Uterus (tissue), 3 donors: ENCODE measurements at regions not wholly inside any gene's neighbourhood (a gene's known extent, or its start where the extent isn't known, plus 50 kb on each side); places are given as distances from the start of the nearest gene placed in this dataset.

Experiments used
- DNase-seq, 2 donors: peaks; one replicate each; pipeline ENCODE4 v3.0.0-alpha.2; 2019 to 2020
- H3K27ac ChIP-seq, 2 donors: fragments of 200-600 bp; sonication (generic); 1 replicate in 1 of 2; 2 replicates in 1 of 2; pipeline ENCODE4 v1.5.1; 2016 to 2018
- H3K27me3 ChIP-seq, 2 donors: fragments of 200-600 bp; sonication (generic); one replicate each; pipeline ENCODE4 v1.5.1; 2018 to 2019; ENCODE audit warnings: control low read depth in 1 of 2
- H3K36me3 ChIP-seq, 2 donors: fragments of 200-600 bp; sonication (generic); one replicate each; pipeline ENCODE4 v1.5.1; 2019; ENCODE audit warnings: control low read depth in 1 of 2
- H3K4me1 ChIP-seq, 2 donors: fragments of 200-600 bp; sonication (generic); one replicate each; pipeline ENCODE4 v1.5.1; 2018 to 2019; ENCODE audit warnings: control low read depth in 1 of 2
- H3K4me3 ChIP-seq, 2 donors: fragments of 200-600 bp; sonication (generic); 1 replicate in 1 of 2; 2 replicates in 1 of 2; pipeline ENCODE4 v1.5.1; 2018 to 2019; ENCODE audit warnings: mild to moderate bottlenecking in 1 of 2
- H3K9me3 ChIP-seq, 2 donors: fragments of 200-600 bp; sonication (generic); one replicate each; pipeline ENCODE4 v1.5.1; 2019; ENCODE audit warnings: control low read depth in 1 of 2
- POLR2A ChIP-seq, 2 donors: fragments of 450-650 bp; IDR thresholded peaks; one replicate each; pipeline ENCODE4 v1.6.1; 2016; ENCODE audit warnings: antibody characterized with exemption in 2 of 2, mild to moderate bottlenecking in 1 of 2, moderate library complexity in 1 of 2
- intact Hi-C: fragments of 100-400 bp; cut with DNase I; formaldehyde crosslinking; loops from one replicate; pipeline ENCODE4 v1.15.1; 2023; ENCODE audit warnings: low total_unique reads
- TF ChIP-seq, protein P1 (sequence below), 4 experiments: fragments of 200-600 bp in 2 of 4; fragments of 450-650 bp in 2 of 4; sonication (generic) in 2 of 4; IDR thresholded peaks; one replicate each; pipeline ENCODE4 v1.5.1; 2016 to 2019; ENCODE audit warnings: antibody characterized with exemption in 4 of 4, mild to moderate bottlenecking in 2 of 4, moderate library complexity in 1 of 4
- donor health status: DM: yes; HTN: yes; CAD: no.

DNA sequence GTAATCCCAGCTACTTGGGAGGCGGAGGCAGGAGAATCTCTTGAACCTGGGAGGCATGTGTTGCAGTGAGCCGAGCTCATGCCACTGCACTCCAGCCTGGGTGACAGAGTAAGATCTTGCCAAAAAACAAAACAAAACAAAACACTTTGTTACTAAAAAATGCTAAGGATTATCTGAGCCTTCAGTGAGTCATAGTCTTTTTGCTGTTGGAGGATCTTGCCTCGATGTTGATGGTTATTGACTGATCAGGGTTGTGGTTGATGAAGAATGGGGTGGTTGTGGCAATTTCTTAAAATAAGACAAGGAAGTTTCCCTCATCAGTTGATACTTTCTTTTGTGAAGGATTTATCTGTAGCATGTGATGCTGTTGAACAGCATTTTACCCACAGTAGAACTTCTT is 196.8 kb upstream of the HDDC2 start:
- no peak for DNase-seq
- Histone ChIP-seq H3K27ac (no peak overlapping the region), H3K36me3 (no peaks in the 10 kb centered on the region), H3K4me1 (no peaks in the 10 kb centered on the region), H3K4me3 (no peak overlapping the region), H3K9me3 (no peaks in the 10 kb centered on the region), H3K27me3 (no peaks in the 10 kb centered on the region)
- intact Hi-C loops: no loop called here
- TF ChIP-seq POLR2A (IDR thresholded peaks at IDR 0.05): no peak
- TF ChIP-seq, protein P1, sequence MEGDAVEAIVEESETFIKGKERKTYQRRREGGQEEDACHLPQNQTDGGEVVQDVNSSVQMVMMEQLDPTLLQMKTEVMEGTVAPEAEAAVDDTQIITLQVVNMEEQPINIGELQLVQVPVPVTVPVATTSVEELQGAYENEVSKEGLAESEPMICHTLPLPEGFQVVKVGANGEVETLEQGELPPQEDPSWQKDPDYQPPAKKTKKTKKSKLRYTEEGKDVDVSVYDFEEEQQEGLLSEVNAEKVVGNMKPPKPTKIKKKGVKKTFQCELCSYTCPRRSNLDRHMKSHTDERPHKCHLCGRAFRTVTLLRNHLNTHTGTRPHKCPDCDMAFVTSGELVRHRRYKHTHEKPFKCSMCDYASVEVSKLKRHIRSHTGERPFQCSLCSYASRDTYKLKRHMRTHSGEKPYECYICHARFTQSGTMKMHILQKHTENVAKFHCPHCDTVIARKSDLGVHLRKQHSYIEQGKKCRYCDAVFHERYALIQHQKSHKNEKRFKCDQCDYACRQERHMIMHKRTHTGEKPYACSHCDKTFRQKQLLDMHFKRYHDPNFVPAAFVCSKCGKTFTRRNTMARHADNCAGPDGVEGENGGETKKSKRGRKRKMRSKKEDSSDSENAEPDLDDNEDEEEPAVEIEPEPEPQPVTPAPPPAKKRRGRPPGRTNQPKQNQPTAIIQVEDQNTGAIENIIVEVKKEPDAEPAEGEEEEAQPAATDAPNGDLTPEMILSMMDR (IDR thresholded peaks at IDR 0.05): no peak

DNA sequence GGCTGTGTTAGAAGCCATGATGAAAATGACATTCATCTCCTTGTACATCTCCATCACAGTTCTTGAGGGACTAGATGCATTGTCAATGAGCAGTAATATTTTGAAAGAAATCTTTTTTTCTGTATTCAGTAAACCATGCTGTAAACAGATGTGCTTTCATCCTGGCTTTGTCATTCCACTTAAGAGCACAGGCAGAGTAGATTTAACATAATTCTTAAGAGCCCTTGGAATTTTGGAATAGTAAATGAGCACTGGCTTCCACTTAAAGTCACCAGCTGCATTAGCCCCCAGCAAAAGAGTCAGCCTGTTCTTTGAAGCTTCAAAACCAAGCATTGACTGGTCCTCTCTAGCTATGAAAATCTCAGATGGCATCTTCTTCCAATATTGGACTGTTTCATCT is 197.8 kb upstream of the HDDC2 start:
- H3K27me3 ChIP-seq: no peaks in the 10 kb centered on the region
- intact Hi-C loops: no loop called here
- H3K9me3 ChIP-seq: no peaks in the 10 kb centered on the region
- no peak overlapping the region for H3K27ac ChIP-seq
- no peak overlapping the region for H3K4me3 ChIP-seq
- no peaks in the 10 kb centered on the region for H3K4me1 ChIP-seq
- H3K36me3 ChIP-seq: no peaks in the 10 kb centered on the region
- DNase-seq: no peak
- TF ChIP-seq, protein P1 (IDR thresholded peaks at IDR 0.05): no peak
- no peak for TF ChIP-seq POLR2A (IDR thresholded peaks at IDR 0.05)

DNA sequence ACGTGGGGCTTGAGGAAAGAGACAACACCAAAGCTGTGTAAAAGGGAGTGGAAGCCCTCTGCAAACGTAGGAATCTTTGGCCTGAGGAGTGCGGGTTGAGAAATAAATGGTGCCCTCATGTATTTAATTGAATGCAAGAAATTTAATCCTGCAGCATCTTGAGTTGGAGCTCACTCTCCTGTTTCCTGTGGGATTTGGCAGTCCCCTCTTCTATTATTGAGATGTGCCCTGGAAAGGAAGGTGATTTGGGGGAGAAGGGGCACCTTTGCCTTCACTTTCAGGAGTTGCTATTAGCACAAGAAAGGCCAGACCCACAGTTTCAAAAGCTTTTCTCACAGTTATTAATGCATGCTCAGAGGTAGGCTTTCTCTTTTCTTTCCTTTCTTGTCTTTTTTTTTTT is 201.4 kb upstream of the HDDC2 start:
- no peaks in the 10 kb centered on the region for H3K36me3 ChIP-seq
- TF ChIP-seq, protein P1 (IDR thresholded peaks at IDR 0.05): no peak
- no peak for TF ChIP-seq POLR2A (IDR thresholded peaks at IDR 0.05)
- intact Hi-C loops: no loop called here
- no peaks in the 10 kb centered on the region for H3K4me1 ChIP-seq
- H3K27me3 ChIP-seq: no peaks in the 10 kb centered on the region
- no peak overlapping the region for H3K27ac ChIP-seq
- H3K4me3 ChIP-seq: no peak overlapping the region
- H3K9me3 ChIP-seq: no peaks in the 10 kb centered on the region
- no peak for DNase-seq

DNA sequence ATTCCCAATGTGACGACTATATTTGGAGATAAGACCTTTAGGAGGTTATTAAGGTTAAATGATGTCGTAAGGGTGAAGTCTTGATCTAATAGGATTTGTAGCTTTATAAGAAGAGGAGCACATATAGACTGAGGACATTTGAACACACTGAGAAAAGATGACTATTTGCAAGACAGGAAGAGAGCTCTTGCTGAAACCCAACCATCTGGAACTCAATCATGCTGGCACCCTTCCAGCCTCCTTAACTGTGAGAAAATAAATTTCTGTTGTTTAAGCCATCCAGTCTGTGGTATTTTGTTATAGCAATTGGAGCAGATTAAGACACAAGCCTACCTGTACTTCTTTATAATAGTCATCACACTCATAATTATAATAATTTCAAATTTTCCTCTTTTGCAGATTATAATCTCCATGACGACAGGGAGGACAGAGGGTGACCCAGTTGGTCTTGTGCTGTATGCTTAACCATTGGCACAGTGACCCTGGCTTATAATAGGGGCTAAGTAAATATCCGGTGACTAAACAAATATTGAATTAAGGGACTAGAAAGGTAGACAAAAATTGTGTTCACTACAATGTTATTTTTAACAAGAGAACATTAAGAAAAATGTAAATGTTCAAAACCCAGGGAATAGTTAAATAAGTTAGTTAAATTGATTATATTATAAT is 206.4 kb upstream of the HDDC2 start:
- intact Hi-C loops: no loop called here
- DNase-seq: no peak
- H3K27ac ChIP-seq: no peak overlapping the region
- H3K4me3 ChIP-seq: no peak overlapping the region
- TF ChIP-seq, protein P1 (IDR thresholded peaks at IDR 0.05): no peak
- TF ChIP-seq POLR2A (IDR thresholded peaks at IDR 0.05): no peak
- no peaks in the 10 kb centered on the region for H3K4me1 ChIP-seq
- no peaks in the 10 kb centered on the region for H3K27me3 ChIP-seq
- no peaks in the 10 kb centered on the region for H3K36me3 ChIP-seq
- no peaks in the 10 kb centered on the region for H3K9me3 ChIP-seq

DNA sequence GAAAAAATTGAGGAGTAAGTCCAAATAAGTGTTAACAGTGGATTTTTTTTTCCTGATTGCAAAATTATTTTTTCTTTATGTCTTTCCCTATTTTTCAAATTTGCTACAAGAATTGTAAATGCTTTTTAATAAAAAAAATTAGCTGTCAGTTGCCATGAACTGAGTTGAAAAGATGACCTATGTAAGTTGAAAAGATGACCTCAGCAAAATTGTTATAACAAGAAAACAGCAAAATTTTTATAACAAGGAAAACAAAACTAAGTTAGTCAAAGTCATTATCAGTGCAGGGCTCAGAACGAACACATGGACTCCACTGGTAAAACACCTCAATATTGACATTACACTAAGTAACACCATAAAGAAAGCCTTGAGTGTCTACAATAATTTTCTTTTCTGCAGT is 207.0 kb upstream of the HDDC2 start:
- DNase-seq: no peak
- Histone ChIP-seq H3K9me3 (no peaks in the 10 kb centered on the region), H3K4me1 (no peaks in the 10 kb centered on the region), H3K27me3 (no peaks in the 10 kb centered on the region), H3K27ac (no peak overlapping the region), H3K4me3 (no peak overlapping the region), H3K36me3 (no peaks in the 10 kb centered on the region)
- intact Hi-C loops: no loop called here
- TF ChIP-seq, protein P1 (IDR thresholded peaks at IDR 0.05): no peak
- no peak for TF ChIP-seq POLR2A (IDR thresholded peaks at IDR 0.05)
